A549 (cell line): ENCODE measurements at regions not wholly inside any gene's neighbourhood (a gene's known extent, or its start where the extent isn't known, plus 50 kb on each side); places are given as distances from the start of the nearest gene placed in this dataset.
A peak's percentile ranks its signal among the peaks of the same experiment; 100 is the strongest.

Experiments
- ATAC-seq, 2 experiments: fragments of 200-7000 bp in 1 of 2; fragments of >200 bp in 1 of 2; cut with Nextera tagmentation in 1 of 2; cut with Tn5 transposase in 1 of 2; 3 replicates each; pipeline versions ENCODE4 v1.8.0 to v1.9.1; 2018 to 2020; ENCODE audit warnings: mild to moderate bottlenecking in 1 of 2, moderate library complexity in 1 of 2
- CTCF ChIA-PET: fragments of 300-600 bp; sonication (Branson Sonifier 250); formaldehyde crosslinking; extraction: SDS; loops from one replicate; lab custom pipeline; 2021; ENCODE audit warnings: antibody characterized with exemption, inconsistent platforms; lab: Yijun Ruan, JAX
- POLR2A ChIA-PET: fragments of 350-600 bp; formaldehyde crosslinking; extraction: SDS; loops from one replicate; lab custom pipeline; 2021; ENCODE audit warnings: antibody characterized with exemption, inconsistent platforms; lab: Yijun Ruan, JAX
- DNase-seq, 2 experiments: peaks; one replicate each; pipeline versions ENCODE4 v3.0.0 to v3.0.0-alpha.2; 2011 to 2016; ENCODE audit warnings: low read depth in 1 of 2, low spot score in 1 of 2
- FAIRE-seq: peaks from 2 replicates; lab custom pipeline; 2011; peaks lifted over from hg19 to GRCh38; lab: Jason Lieb, UNC
- H3K27ac ChIP-seq, 2 experiments: fragments of >200 bp; sonication (Bioruptor Twin); formaldehyde crosslinking; 3 replicates each; pipeline ENCODE4 v1.5.1; 2016 to 2017
- H3K4me1 ChIP-seq: fragments of >200 bp; sonication (Bioruptor Twin); formaldehyde crosslinking; 3 replicates; pipeline ENCODE4 v1.6.1; 2016
- H3K4me2 ChIP-seq: fragments of >200 bp; sonication (Bioruptor Twin); formaldehyde crosslinking; 3 replicates; pipeline ENCODE4 v1.6.1; 2016
- H3K4me3 ChIP-seq: fragments of >200 bp; sonication (Bioruptor Twin); formaldehyde crosslinking; 3 replicates; pipeline ENCODE4 v1.5.1; 2016
- H3K9me3 ChIP-seq: fragments of >200 bp; sonication (Bioruptor Twin); formaldehyde crosslinking; 3 replicates; pipeline ENCODE4 v1.6.1; 2016
- ATOH8 ChIP-seq: fragments of 250-450 bp; sonication (Bioruptor Pico); IDR thresholded peaks from 2 replicates; pipeline ENCODE4 v1.5.0; 2020; ENCODE audit warnings: low read depth, mild to moderate bottlenecking, moderate library complexity
- BCL3 ChIP-seq: fragments of >200 bp; sonication (Bioruptor Twin); formaldehyde crosslinking; IDR thresholded peaks from 3 replicates; pipeline ENCODE4 v1.6.1; 2016
- BHLHE40 ChIP-seq: IDR thresholded peaks from 2 replicates; pipeline ENCODE4 v1.6.1; 2012; ENCODE audit warnings: low read depth, low read length, inconsistent platforms
- CBX2 ChIP-seq: fragments of 200-600 bp; sonication (generic); IDR thresholded peaks from 2 replicates; pipeline ENCODE4 v1.6.1; 2016; ENCODE audit warnings: low read depth, mild to moderate bottlenecking, borderline replicate concordance
- CEBPB ChIP-seq, 2 experiments: fragments of >200 bp in 1 of 2; sonication (Bioruptor Twin) in 1 of 2; formaldehyde crosslinking in 1 of 2; IDR thresholded peaks; 2 replicates each; pipeline ENCODE4 v1.6.1; 2012 to 2016
- CHD2 ChIP-seq: fragments of 150-350 bp; IDR thresholded peaks from 2 replicates; pipeline ENCODE4 v1.6.1; 2014; ENCODE audit warnings: low read length; ENCODE audit not compliant: partially characterized antibody
- CTCF ChIP-seq: fragments of >200 bp; sonication (Bioruptor Twin); formaldehyde crosslinking; IDR thresholded peaks from 3 replicates; pipeline ENCODE4 v1.5.1; 2016
- ELK1 ChIP-seq: fragments of 150-350 bp; IDR thresholded peaks from 2 replicates; pipeline ENCODE4 v1.6.1; 2014; ENCODE audit warnings: low read depth, mild to moderate bottlenecking, low read length
- EP300 ChIP-seq, 2 experiments: fragments of >200 bp; sonication (Bioruptor Twin); formaldehyde crosslinking; IDR thresholded peaks; 2 replicates in 1 of 2; 3 replicates in 1 of 2; pipeline ENCODE4 v1.6.1; 2016 to 2017
- ESRRA ChIP-seq: fragments of 150-350 bp; IDR thresholded peaks from 2 replicates; pipeline ENCODE4 v1.6.1; 2014; ENCODE audit warnings: mild to moderate bottlenecking, low read length, borderline replicate concordance
- FOSL2 ChIP-seq, 2 experiments: fragments of 450-650 bp in 1 of 2; fragments of >200 bp in 1 of 2; sonication (Bioruptor Twin) in 1 of 2; formaldehyde crosslinking; IDR thresholded peaks; 2 replicates each; pipeline versions ENCODE4 v1.5.0 to v1.6.1; 2016 to 2020; ENCODE audit warnings: mild to moderate bottlenecking in 1 of 2, moderate library complexity in 1 of 2
- FOXS1 ChIP-seq: fragments of 250-450 bp; sonication (Bioruptor Pico); IDR thresholded peaks from 2 replicates; pipeline ENCODE4 v1.5.0; 2020; ENCODE audit warnings: mild to moderate bottlenecking, moderate library complexity
- GATA3 ChIP-seq: IDR thresholded peaks from 2 replicates; pipeline ENCODE4 v1.6.1; 2012; ENCODE audit warnings: borderline replicate concordance
- HES2 ChIP-seq: fragments of >200 bp; sonication (Bioruptor Twin); formaldehyde crosslinking; IDR thresholded peaks from 2 replicates; pipeline ENCODE4 v1.6.1; 2016
- HEYL ChIP-seq: fragments of 250-450 bp; sonication (Bioruptor Pico); IDR thresholded peaks from 2 replicates; pipeline ENCODE4 v1.8.0; 2021; ENCODE audit warnings: mild to moderate bottlenecking, moderate library complexity
- HOXA7 ChIP-seq: fragments of 250-450 bp; sonication (Bioruptor Pico); IDR thresholded peaks from 2 replicates; pipeline ENCODE4 v1.5.0; 2020; ENCODE audit warnings: mild to moderate bottlenecking, moderate library complexity
- MAFK ChIP-seq: fragments of 450-650 bp; IDR thresholded peaks from 2 replicates; pipeline ENCODE4 v1.6.1; 2014; ENCODE audit not compliant: partially characterized antibody
- PHF8 ChIP-seq: fragments of 200-600 bp; sonication (generic); IDR thresholded peaks from 2 replicates; pipeline ENCODE4 v1.6.1; 2016; ENCODE audit warnings: low read depth, mild to moderate bottlenecking, antibody characterized with exemption, moderate library complexity, borderline replicate concordance
- POLR2A ChIP-seq: IDR thresholded peaks from 2 replicates; pipeline ENCODE4 v1.6.1; 2012; ENCODE audit warnings: mild to moderate bottlenecking, low read length
- POLR2AphosphoS2 ChIP-seq: conservative IDR thresholded peaks from 2 replicates; pipeline ENCODE4 v1.6.1; 2012; ENCODE audit warnings: low read length, improper control_type of control experiment, inconsistent platforms
- RAD21 ChIP-seq, 2 experiments: fragments of >200 bp in 1 of 2; sonication (Bioruptor Twin) in 1 of 2; formaldehyde crosslinking in 1 of 2; IDR thresholded peaks in 1 of 2; conservative IDR thresholded peaks in 1 of 2; 2 replicates in 1 of 2; 3 replicates in 1 of 2; pipeline ENCODE4 v1.6.1; 2012 to 2018; ENCODE audit warnings: inconsistent platforms in 1 of 2
- RARB ChIP-seq: fragments of 250-450 bp; sonication (Bioruptor Pico); IDR thresholded peaks from 2 replicates; pipeline ENCODE4 v1.8.0; 2021; ENCODE audit warnings: mild to moderate bottlenecking, moderate library complexity
- SMC3 ChIP-seq: fragments of >200 bp; sonication (Bioruptor Twin); formaldehyde crosslinking; IDR thresholded peaks from 3 replicates; pipeline ENCODE4 v1.6.1; 2018; ENCODE audit warnings: inconsistent platforms
- SREBF2 ChIP-seq: fragments of 450-650 bp; IDR thresholded peaks from 2 replicates; pipeline ENCODE4 v1.6.1; 2014; ENCODE audit warnings: mild to moderate bottlenecking, moderate library complexity
- TFCP2L1 ChIP-seq: fragments of 250-450 bp; sonication (Bioruptor Pico); IDR thresholded peaks from 2 replicates; pipeline ENCODE4 v1.5.0; 2021; ENCODE audit warnings: mild to moderate bottlenecking
- USF2 ChIP-seq: fragments of 450-650 bp; IDR thresholded peaks from 2 replicates; pipeline ENCODE4 v1.6.1; 2014; ENCODE audit warnings: antibody characterized with exemption
- ZC3H11A ChIP-seq: fragments of 450-650 bp; IDR thresholded peaks from 2 replicates; pipeline ENCODE4 v1.6.1; 2014; ENCODE audit warnings: antibody characterized with exemption, mild to moderate bottlenecking
- ZNF302 ChIP-seq: fragments of 250-450 bp; sonication (Bioruptor Pico); IDR thresholded peaks from 2 replicates; pipeline ENCODE4 v1.9.0; 2021; ENCODE audit warnings: inconsistent platforms, mild to moderate bottlenecking, moderate library complexity
- ZSCAN20 ChIP-seq: fragments of 250-450 bp; sonication (Bioruptor Pico); IDR thresholded peaks from 2 replicates; pipeline ENCODE4 v1.8.0; 2022; ENCODE audit warnings: mild to moderate bottlenecking, moderate library complexity
- WGBS: methylation state at CpG from one replicate; pipeline ENCODE4 v1.1.6; 2017; ENCODE audit errors: missing lambda C conversion rate; 5-methylcytosine and 5-hydroxymethylcytosine counted together

GRCh38 chr15:70566047-70566835 is 197.1 kb downstream of the UACA start:
- Histone ChIP-seq H3K9me3 (no peaks in the 10 kb centered on the region), H3K4me3 (no peak overlapping the region), H3K4me2 (no peak overlapping the region), H3K4me1 (peaks cover 17% of the 10 kb centered on the region), H3K27ac (no peak overlapping the region)
- DNase-seq, result no peak
- CTCF ChIA-PET, result interaction anchor here (0.6 to 2.0 kb wide), 7 partner anchors 10 to 100 kb away, joined by 3 to 12 read pairs (median 3); no protein-coding TSS in a partner anchor
- FAIRE-seq, result no peak
- TF ChIP-seq CEBPB (IDR thresholded peaks at IDR 0.05) (no peak), ZNF302 (CRISPR knock-in tag) (no peak), POLR2AphosphoS2 (no peak), ATOH8 (CRISPR knock-in tag) (no peak), CBX2 (no peak), FOXS1 (CRISPR knock-in tag) (no peak), TFCP2L1 (CRISPR knock-in tag) (no peak), SMC3 (no peak), CTCF (no peak), EP300 (IDR thresholded peaks at IDR 0.05) (no peak), BHLHE40 (no peak), HEYL (CRISPR knock-in tag) (no peak), MAFK (no peak), FOSL2 (IDR thresholded peaks at IDR 0.05) (no peak), FOSL2 (CRISPR knock-in tag; IDR thresholded peaks at IDR 0.05) (no peak), BCL3 (no peak), ELK1 (no peak), SREBF2 (no peak), RARB (no peak), CHD2 (no peak)
- 0 out of 6 replicates have a peak, but pooled peaks of 1 of the 2 experiments have one; percentile 10 for ATAC-seq
- POLR2A ChIA-PET, result no interaction called here
- 78% methylated on average over 14 of the region's 14 CpGs for WGBS

- DNase-seq (no peak), ATAC-seq (peak; percentile 37 to 60; a peak in 3 of 6 replicates), FAIRE-seq (no peak)
- Histone ChIP-seq H3K27ac (no peak overlapping the region), H3K4me3 (no peak overlapping the region), H3K9me3 (no peaks in the 10 kb centered on the region), H3K4me2 (no peak overlapping the region), H3K4me1 (peaks cover 1% of the 10 kb centered on the region; the same call in 2 of the 3 replicates)
- 83% methylated on average over 5 of the region's 6 CpGs for WGBS
- ChIA-PET POLR2A (no interaction called here), CTCF (interaction anchor here (1.1 to 3.1 kb wide), 7 partner anchors 13 to 1087 kb away, joined by 3 to 11 read pairs (median 3); no protein-coding TSS in a partner anchor)
- TF ChIP-seq MAFK (no peak), RAD21 (conservative IDR thresholded peaks at IDR 0.05 in 1 of 2, IDR thresholded peaks at IDR 0.05 in 1 of 2) (no peak), ESRRA (no peak), PHF8 (no peak), ZSCAN20 (no peak), TFCP2L1 (CRISPR knock-in tag) (no peak), POLR2A (no peak), CEBPB (IDR thresholded peaks at IDR 0.05) (no peak), HOXA7 (CRISPR knock-in tag) (no peak), HEYL (CRISPR knock-in tag) (no peak), HES2 (no peak), USF2 (no peak), GATA3 (no peak), ZC3H11A (no peak)
Measured at GRCh38 chr15:70563561-70564095, 199.7 kb downstream of the UACA start.
